DND-41 (cell line): ENCODE measurements at regions not wholly inside any gene's neighbourhood (a gene's known extent, or its start where the extent isn't known, plus 50 kb on each side); places are given as distances from the start of the nearest gene placed in this dataset.

Experiments used
- ATAC-seq: fragments of 200-7000 bp; cut with Tn5 transposase; 3 replicates; pipeline ENCODE4 v1.9.1; 2021; ENCODE audit warnings: low read depth; ENCODE audit not compliant: insufficient read depth
- DNase-seq: peaks from one replicate; pipeline ENCODE4 v3.0.0-alpha.2; 2020
- H2AFZ ChIP-seq: 2 replicates; pipeline ENCODE4 v1.6.0; 2012; ENCODE audit warnings: low read depth, low read length
- H3K27ac ChIP-seq: 2 replicates; pipeline ENCODE4 v1.5.1; 2012; ENCODE audit warnings: low read length, inconsistent platforms
- H3K27me3 ChIP-seq: fragments of 200-600 bp; sonication (generic); 2 replicates; pipeline ENCODE4 v1.6.0; 2012; ENCODE audit warnings: low read length, mild to moderate bottlenecking, inconsistent platforms; ENCODE audit not compliant: insufficient read depth, poor library complexity
- H3K36me3 ChIP-seq: 2 replicates; pipeline ENCODE4 v1.5.1; 2012; ENCODE audit warnings: low read length, inconsistent platforms; ENCODE audit not compliant: insufficient read depth
- H3K4me1 ChIP-seq: 2 replicates; pipeline ENCODE4 v1.5.1; 2012; ENCODE audit warnings: mild to moderate bottlenecking, low read length; ENCODE audit not compliant: insufficient read depth
- H3K4me2 ChIP-seq: 2 replicates; pipeline ENCODE4 v1.6.0; 2012; ENCODE audit warnings: mild to moderate bottlenecking, moderate library complexity, low read length, inconsistent platforms; ENCODE audit not compliant: insufficient read depth
- H3K4me3 ChIP-seq, 2 experiments: fragments of 200-600 bp in 1 of 2; shearing (Covaris generic) in 1 of 2; 2 replicates each; pipeline ENCODE4 v1.5.1; 2012 to 2016; ENCODE audit warnings: inconsistent platforms in 2 of 2, low read length in 2 of 2, mild to moderate bottlenecking in 2 of 2, low read depth in 1 of 2, moderate library complexity in 1 of 2
- H3K79me2 ChIP-seq: 2 replicates; pipeline ENCODE4 v1.6.0; 2012; ENCODE audit warnings: low read length, inconsistent platforms; ENCODE audit not compliant: insufficient read depth
- H3K9ac ChIP-seq: 2 replicates; pipeline ENCODE4 v1.6.0; 2012; ENCODE audit warnings: low read depth, mild to moderate bottlenecking, inconsistent platforms, low read length, moderate library complexity
- H3K9me3 ChIP-seq: 2 replicates; pipeline ENCODE4 v1.5.1; 2012; ENCODE audit warnings: low read length, moderate library complexity, mild to moderate bottlenecking, inconsistent platforms; ENCODE audit not compliant: insufficient read depth, severe bottlenecking
- H4K20me1 ChIP-seq: 2 replicates; pipeline ENCODE4 v1.6.0; 2012; ENCODE audit warnings: low read length; ENCODE audit not compliant: insufficient read depth
- EZH2 ChIP-seq: IDR thresholded peaks from 3 replicates; pipeline ENCODE4 v1.6.1; 2012; ENCODE audit warnings: borderline replicate concordance, low read depth, mild to moderate bottlenecking, moderate library complexity, low read length, inconsistent platforms; ENCODE audit not compliant: severe bottlenecking
- TF ChIP-seq, protein P1 (sequence below): IDR thresholded peaks from 2 replicates; pipeline ENCODE4 v1.5.1; 2012; ENCODE audit warnings: borderline replicate concordance, low read length, moderate library complexity, mild to moderate bottlenecking; ENCODE audit not compliant: poor library complexity, severe bottlenecking; ENCODE audit errors: extremely low read depth

GRCh38 chr10:78526347-78526746, 492.7 kb downstream of the RPS24 start:
- ATAC-seq (no peak), DNase-seq (no peak)
- Histone ChIP-seq H3K27ac (no peak overlapping the region), H3K79me2 (no peaks in the 10 kb centered on the region), H3K9ac (no peak overlapping the region), H3K36me3 (no peaks in the 10 kb centered on the region), H3K4me2 (no peak overlapping the region), H3K4me3 (no peak overlapping the region), H3K27me3 (no peaks in the 10 kb centered on the region), H4K20me1 (no peaks in the 10 kb centered on the region), H3K4me1 (no peaks in the 10 kb centered on the region), H2AFZ (no peak overlapping the region), H3K9me3 (no peaks in the 10 kb centered on the region)
- TF ChIP-seq EZH2, result no peak

- DNase-seq, result no peak
- Histone ChIP-seq H3K79me2 (no peaks in the 10 kb centered on the region), H3K36me3 (no peaks in the 10 kb centered on the region)
Measured at GRCh38 chr10:78527296-78527695, 493.6 kb downstream of the RPS24 start.

DNA sequence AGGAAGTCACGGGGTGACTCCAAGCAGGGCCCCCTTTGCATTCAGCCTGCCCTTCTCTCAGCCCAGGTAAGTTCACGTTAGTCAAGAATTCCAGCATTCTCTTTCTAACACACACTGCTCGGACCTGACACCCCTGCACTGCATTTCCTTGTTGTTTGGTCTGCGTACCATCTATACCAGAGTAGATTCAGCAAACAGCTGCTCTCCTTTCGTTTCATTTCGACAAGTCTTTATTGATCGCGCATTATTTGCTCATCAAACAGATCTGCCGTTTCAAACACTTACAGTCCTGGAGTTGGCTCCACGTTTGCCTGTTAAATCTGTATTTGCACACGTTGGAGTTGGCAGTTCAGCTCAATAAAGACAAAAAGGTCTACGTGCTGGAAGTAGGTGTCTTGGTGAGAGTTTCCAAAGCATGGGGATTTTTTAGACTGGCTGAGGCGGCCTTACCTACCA, 495.1 kb downstream of the RPS24 start:
- Histone ChIP-seq H3K4me3 (no peak overlapping the region), H4K20me1 (no peaks in the 10 kb centered on the region), H3K27me3 (peaks cover 3% of the 10 kb centered on the region), H3K4me1 (no peaks in the 10 kb centered on the region), H2AFZ (no peak overlapping the region), H3K9ac (no peak overlapping the region), H3K27ac (no peak overlapping the region), H3K4me2 (no peak overlapping the region), H3K36me3 (no peaks in the 10 kb centered on the region), H3K79me2 (no peaks in the 10 kb centered on the region), H3K9me3 (no peaks in the 10 kb centered on the region)
- no peak for TF ChIP-seq EZH2
- TF ChIP-seq, protein P1, sequence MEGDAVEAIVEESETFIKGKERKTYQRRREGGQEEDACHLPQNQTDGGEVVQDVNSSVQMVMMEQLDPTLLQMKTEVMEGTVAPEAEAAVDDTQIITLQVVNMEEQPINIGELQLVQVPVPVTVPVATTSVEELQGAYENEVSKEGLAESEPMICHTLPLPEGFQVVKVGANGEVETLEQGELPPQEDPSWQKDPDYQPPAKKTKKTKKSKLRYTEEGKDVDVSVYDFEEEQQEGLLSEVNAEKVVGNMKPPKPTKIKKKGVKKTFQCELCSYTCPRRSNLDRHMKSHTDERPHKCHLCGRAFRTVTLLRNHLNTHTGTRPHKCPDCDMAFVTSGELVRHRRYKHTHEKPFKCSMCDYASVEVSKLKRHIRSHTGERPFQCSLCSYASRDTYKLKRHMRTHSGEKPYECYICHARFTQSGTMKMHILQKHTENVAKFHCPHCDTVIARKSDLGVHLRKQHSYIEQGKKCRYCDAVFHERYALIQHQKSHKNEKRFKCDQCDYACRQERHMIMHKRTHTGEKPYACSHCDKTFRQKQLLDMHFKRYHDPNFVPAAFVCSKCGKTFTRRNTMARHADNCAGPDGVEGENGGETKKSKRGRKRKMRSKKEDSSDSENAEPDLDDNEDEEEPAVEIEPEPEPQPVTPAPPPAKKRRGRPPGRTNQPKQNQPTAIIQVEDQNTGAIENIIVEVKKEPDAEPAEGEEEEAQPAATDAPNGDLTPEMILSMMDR, result no peak
- ATAC-seq, result no peak
- no peak for DNase-seq

More at GRCh38 chr10:78527296-78527695, 493.6 kb downstream of the RPS24 start:
- Histone ChIP-seq H3K27me3 (no peaks in the 10 kb centered on the region), H3K9me3 (no peaks in the 10 kb centered on the region), H3K4me2 (no peak overlapping the region), H3K4me3 (no peak overlapping the region), H2AFZ (no peak overlapping the region), H3K9ac (no peak overlapping the region), H4K20me1 (no peaks in the 10 kb centered on the region), H3K4me1 (no peaks in the 10 kb centered on the region), H3K27ac (no peak overlapping the region)
- no peak for ATAC-seq
- no peak for TF ChIP-seq EZH2
- TF ChIP-seq, protein P1, result no peak

- H3K27ac ChIP-seq, result no peak overlapping the region
- H3K9me3 ChIP-seq, result no peaks in the 10 kb centered on the region
- H3K36me3 ChIP-seq, result no peaks in the 10 kb centered on the region
- H3K79me2 ChIP-seq, result no peaks in the 10 kb centered on the region
- ATAC-seq, result no peak
- no peaks in the 10 kb centered on the region for H4K20me1 ChIP-seq
- H3K4me3 ChIP-seq, result no peak overlapping the region
- H2AFZ ChIP-seq, result no peak overlapping the region
- H3K4me2 ChIP-seq, result no peak overlapping the region
- H3K9ac ChIP-seq, result no peak overlapping the region
- DNase-seq, result no peak
- H3K27me3 ChIP-seq, result peaks cover 3% of the 10 kb centered on the region
- H3K4me1 ChIP-seq, result no peaks in the 10 kb centered on the region
- TF ChIP-seq, protein P1, result no peak
- TF ChIP-seq EZH2, result no peak
Measured at GRCh38 chr10:78529262-78529661, 495.6 kb downstream of the RPS24 start.
